GM19395 (cell line): ENCODE measurements at regions not wholly inside any gene's neighbourhood (a gene's known extent, or its start where the extent isn't known, plus 50 kb on each side); places are given as distances from the start of the nearest gene placed in this dataset.
A peak's percentile ranks its signal among the peaks of the same experiment; 100 is the strongest.

Source experiments
- ATAC-seq: cut with Tn5 transposase; IDR thresholded peaks from one replicate; pipeline ENCODE4 v1.9.1; 2021; ENCODE audit warnings: mild to moderate bottlenecking, moderate library complexity; ENCODE audit not compliant: unreplicated experiment

DNA sequence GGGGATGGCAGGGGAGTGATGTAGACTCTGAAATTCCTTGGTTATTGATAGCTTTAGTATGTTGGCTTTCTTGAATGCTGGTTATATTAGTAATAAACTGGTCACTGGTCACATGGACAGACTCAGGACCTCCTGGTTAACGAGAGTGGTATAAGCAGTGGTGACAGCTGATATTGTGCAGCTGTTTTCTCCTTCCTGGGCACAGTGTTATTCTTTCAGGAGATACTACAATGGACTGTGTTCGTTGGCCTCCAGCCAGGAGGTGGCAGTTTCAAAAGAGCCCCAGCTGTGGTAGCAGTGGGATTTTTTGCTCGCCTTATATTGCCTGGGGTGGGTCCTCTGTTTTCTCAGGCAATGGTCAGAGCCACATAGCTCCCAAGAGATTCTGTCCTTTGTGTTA, 181.6 kb upstream of the RBMS3 start:
- ATAC-seq: no peak

DNA sequence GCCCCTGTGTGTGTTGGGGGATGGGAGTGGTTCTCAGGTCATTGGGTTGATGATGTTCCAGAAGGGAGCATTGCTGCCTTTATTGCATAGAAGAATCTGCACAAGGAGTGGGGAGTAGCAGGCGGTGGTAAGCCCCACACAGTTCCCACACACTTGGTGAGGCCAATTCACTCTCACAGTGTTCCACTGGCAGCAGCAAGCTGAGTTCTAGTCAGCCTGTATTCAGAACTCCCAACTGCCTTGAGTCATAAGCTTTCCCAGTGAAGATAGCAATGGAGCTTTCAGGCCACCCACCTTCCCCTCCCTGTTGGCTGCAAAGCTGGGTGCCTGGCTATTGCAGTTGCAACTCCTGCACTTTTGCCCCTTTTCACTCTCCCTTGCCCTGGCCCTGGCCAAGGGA, 181.1 kb upstream of the RBMS3 start:
- no peak for ATAC-seq

DNA sequence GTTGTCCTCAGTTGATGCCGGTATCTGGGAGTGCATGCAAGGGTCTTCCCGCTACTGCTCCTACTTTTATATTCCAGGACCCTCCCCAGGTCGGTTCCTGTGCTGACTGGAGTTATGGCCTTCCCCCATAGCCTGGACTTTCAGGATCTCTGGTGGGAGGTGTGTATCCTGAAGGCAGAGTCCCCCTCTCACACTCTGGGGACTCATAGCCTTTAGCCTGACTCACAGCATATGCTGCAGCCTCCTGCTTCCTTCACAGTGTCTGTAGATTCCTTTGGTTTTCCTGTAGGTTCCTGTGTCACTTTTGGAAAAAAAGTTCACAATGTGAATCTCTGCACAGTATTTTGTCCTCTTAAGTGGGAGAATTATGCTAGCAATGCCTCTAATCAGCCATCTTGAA, 180.6 kb upstream of the RBMS3 start:
- ATAC-seq: no peak

DNA sequence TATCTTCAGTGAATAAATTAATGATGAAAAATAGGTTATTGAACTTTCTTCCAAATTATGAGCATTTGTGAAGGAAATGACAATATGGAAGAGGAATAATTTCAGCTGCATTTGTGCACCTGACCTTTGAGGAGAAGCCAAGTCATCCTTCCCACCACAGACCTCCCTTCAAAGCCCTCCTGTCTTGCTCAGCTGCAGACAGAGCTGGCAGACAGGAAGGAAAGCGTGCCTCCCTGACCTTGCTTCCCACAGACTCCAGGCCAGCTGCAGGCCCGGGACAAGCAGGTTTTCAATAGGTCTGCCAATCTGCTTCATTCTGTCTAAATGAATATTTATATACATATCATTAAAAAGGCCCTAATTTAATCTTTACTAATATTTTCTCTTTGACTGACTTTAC, 152.9 kb upstream of the RBMS3 start:
- no peak for ATAC-seq

DNA sequence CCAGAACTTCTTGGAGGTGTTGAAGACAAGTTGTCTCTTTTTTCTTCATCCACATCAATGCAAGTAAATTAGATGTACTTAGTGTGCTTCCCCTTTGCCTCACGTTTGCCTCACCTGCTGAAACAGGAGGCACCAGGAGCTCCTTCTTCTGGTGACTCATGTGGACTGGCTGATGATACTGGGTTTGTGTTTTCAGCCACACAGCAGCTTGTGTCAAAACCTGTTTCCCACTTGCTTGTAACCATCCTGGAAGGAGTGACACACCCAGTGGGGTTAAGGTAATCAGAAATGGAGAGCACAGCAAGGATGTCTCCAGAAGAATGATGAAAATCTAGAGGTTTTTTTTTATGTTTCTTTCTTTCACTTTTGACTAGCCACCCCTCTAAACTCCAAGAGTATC, 143.3 kb upstream of the RBMS3 start:
- no peak for ATAC-seq

DNA sequence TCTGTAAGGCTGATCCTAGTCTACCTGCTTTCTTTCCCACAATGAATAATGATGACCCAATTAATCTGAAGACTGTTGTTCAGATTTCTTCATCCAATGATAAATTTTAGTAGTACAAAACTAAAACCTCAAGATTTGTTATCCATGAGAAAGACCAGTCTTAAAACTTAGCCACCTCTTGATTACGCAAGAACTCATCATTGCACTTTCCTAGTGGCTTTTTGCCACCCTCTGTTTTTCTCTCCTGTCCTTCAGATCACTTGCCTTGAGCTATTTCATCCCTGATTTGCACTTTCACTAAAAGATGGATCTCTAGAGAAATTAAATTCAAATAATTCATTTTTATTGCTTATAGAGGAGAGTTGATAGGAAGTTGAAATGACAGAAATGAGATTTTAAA, 142.7 kb upstream of the RBMS3 start:
- ATAC-seq: no peak

DNA sequence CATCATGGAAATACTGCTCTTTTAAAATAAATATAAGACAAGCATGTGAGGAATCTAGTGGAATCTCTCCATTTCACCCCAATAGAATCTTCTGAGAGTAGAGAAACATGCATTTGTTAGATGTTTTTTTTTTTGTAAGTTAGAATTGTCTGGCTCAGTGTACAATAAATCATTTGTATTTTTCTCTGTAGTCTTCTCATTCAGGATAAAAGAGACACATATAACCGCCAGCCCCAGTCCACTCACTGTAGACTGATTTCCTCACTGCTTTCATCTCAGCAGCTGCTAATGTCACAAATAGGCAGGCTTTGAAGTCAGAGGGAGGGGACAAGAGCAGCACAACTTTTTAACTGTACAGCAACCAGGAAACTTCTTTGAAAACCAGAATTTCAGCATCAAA, 140.2 kb upstream of the RBMS3 start:
- no peak for ATAC-seq

DNA sequence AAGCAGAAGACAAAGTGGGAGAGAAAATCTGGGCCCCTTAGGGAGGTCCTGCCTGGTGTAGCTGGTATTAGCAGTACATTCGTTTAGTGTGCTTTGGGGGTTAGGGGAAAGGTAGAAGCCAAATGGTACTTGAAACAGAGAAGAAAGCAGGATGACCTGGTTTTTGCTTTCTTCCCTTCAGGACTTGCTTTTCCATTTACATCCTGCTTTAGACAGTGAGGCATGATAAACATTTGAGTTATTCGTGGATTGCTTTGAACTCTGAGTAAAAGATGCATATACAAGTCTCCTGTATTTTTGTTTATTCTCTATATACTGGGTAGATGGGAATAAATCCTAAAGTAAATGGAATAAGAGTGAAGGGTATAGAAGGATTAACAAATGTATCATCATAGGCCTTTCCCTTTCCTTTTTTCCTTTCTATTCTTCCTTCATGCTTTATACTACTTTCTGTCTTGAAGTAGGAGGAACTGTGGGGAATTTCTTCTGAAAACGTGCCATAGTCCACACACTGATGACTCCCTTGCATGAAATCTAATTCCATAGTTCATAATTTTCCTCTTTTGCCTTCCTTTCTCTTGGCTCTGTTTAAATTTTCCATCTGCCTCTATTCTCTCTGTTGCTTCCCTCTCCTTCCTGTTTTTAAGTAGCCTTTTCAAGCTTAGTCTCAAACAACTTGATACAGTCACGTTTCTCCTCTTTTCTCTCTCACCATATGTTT, 139.5 kb upstream of the RBMS3 start:
- ATAC-seq: no peak

DNA sequence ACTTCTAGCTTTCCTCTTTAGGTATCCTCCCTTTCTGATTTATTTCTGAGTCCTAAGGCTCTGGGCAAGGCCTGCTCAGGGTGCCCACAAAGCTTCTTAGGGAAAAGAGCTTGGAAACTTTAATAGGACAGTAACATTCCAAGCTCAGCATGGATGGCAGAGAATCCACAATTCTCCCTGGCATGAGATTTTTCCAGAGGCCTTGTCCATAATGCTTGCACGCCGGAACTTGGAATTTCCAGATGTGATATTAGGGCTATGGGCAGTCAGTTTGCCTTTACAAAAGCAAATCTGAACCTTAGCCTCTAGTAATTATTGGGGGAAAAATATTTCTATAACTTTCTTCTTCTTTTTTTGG, 139.0 kb upstream of the RBMS3 start:
- no peak for ATAC-seq

DNA sequence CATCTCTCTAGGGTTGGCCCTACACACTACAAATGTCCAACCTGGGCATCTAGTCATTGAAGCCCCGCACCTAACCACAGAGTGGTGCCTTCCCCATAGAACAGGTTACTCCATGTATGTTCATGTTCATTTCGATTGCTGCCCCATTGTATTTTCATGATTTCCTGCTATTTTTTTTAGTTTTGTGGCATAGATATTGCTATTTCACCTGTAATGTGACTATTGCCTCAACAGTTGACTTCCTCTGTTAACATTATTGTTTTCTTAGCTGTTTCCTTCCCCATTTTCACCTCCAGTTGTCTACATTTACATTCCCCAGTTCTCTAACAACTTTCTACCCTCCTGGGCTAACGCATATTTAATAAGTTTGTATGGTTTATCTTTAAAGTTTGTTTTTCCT, 137.7 kb upstream of the RBMS3 start:
- no peak for ATAC-seq

DNA sequence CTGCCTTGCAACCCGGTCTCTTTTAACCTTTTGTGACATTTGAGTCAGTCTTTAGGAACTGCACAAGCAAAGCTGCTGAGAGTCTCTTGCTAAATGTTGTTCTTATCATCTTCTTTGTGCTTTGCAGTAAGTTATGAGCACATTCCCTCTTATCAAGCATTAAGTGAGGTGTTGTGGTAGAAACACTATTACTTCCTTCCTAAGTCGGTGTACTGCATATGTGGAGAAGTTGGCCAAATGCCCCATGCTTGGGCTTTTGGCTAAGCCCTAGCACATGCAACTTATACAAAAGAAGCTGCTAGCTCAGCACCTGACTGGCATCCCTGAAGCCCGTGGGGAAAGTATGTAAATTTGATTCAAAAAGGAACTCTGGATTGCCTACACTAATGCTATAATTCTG, 136.5 kb upstream of the RBMS3 start:
- ATAC-seq: no peak

DNA sequence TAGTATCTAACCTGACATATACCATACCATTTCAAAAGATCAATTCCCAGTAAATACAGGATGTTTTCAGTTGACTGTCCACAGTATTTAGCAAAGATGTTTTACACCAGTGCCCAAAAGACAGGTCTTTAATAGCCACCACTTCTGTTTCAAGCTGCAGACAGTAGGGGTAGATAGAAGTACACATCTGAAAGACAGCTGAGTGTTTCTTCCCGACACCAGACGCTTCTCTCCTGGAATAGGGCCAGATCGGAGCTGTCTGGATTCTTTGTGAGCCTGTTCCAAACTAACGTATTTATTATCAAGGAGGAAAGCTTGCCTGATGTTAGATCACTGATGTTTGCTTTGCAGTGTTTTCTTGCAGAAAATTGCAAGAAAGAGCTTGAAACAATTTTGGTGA, 136.1 kb upstream of the RBMS3 start:
- no peak for ATAC-seq

DNA sequence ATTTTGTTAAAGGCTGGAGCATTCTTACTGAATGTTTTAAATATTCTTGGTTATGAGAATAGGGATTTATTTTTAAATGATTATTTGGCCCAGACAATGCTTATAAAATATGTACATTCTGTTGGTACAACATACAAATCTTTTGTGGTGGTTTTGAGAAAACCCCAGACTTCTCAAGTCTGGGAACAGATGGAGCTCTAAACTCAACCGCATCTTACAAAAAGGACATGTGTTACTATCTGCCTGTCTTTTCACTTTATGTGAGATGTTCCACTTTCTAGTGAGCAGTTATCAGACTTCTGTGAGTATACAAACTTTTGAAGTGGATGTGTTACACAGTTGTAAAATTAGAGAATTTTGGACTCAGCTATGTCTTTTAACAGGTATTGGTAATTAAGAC, 135.5 kb upstream of the RBMS3 start:
- ATAC-seq: no peak

DNA sequence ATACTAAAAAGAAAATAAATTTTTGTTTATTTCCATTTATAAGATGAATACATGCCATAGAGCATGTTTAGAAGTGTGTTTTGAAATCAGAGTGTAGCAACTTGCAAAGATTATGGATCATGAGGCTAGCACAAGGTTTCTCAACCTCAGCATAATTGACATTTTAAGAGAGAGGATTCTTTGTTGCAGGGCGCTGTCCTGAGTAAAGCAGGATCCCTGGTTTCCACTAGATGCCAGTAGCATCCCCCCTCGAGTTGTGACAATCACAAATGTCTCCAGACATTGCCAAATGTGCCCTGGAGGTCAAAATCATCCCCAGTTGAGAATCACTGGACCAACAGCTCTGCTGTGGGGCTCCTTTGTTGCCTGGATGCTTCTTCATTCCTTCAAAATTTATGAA, 128.5 kb upstream of the RBMS3 start:
- no peak for ATAC-seq

DNA sequence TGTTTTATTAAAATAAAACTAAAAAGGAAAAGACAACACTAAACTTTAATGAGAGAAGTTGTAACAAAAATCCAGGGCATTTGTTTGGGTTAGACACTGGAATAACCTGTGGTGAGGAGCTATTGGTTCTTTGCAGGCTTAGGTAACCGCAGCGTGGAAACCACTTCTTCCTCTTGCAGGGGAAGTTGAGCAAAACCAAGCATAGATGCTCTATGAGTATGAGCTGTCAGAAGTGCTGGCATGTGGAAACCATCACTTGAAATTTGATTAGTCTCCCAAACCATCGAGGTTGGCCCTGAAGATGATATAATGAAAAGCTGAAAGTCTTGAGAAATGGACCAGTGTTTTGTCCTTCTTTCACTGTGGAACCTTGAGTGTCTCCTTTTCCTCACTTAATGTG, 127.1 kb upstream of the RBMS3 start:
- peak; percentile 58 for ATAC-seq

DNA sequence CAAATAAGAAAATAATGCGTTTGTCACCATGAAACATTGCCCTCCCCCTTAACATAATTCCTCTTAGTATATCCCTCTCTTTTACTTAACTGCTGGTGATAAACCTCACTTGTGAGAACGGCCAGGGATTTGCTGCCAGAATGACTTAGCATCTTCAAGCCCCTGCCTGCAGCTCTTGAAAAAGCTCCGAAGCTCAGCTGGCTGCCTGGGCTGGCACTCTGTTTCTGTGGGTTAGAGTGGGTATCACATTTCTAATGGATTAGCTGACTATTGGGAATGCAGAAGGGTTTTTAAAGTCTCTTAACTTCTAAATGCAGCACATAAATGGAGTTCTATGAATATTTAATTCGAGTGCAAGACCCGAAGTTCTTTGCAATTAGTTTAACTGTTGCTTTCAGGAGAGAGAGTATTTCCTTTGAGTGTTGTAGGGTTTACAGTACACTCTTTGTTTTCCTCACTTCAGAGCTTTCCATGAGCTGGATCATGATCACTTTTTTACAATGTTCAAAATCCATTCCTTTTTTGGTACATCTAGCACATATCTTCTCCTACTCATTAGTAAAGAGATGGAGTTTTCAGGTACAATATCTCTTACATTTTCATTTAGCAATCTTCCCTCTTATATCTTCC, 124.7 kb upstream of the RBMS3 start:
- ATAC-seq: no peak

DNA sequence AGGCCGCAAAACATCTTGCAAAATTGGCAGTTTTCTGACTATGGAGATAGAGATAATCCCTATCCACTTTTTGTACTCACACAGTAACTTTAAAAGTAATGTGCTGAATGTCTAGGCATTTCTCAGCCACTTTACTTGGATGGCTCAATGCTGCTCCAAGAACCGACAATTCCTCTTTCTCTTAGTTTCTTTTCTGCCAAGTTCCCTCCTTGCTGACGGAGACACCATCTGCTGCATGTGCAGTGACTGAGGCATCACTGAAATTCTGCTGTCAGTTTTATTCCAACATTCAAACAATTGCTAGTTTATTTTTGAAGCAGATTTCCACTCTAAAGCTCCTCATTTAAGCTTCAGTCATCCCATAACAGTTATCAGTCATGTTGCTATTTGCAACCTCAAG, 116.0 kb upstream of the RBMS3 start:
- no peak for ATAC-seq

DNA sequence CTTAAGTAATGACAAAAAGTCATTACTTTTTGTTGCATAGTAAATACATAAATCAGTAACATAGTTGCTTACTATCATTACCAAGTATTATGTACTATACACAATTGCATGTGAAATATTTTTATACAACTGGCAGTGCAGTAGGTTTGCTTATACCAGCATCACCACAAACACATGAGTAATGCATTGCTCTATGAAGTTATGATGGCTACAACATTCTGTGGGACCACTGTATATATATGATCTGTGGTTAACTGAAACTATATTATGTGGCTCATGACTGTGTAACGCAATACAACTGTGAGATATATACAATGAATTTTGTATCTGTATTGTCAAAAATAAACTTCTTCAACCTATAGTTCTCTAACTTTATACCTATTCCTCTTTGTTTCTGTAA, 113.7 kb upstream of the RBMS3 start:
- ATAC-seq: no peak

DNA sequence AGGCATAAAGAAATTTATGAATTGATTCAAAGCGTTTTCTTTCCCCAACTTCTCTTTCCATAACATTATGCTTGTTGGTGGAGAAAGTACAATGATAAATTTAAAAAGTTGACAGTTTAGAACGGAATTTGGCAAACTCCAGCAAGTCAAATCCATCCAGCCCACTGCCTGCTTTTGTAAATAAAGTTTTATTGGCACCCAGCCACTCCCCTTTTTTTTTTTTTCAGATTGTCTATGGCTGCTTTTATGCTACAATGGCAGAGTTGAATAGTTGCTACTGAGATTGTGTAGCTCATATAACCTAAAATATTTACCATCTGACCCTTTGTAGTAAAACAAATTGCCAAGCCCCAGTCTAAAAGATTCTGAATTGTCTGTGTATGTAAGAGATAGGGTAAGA, 112.8 kb upstream of the RBMS3 start:
- ATAC-seq: no peak

DNA sequence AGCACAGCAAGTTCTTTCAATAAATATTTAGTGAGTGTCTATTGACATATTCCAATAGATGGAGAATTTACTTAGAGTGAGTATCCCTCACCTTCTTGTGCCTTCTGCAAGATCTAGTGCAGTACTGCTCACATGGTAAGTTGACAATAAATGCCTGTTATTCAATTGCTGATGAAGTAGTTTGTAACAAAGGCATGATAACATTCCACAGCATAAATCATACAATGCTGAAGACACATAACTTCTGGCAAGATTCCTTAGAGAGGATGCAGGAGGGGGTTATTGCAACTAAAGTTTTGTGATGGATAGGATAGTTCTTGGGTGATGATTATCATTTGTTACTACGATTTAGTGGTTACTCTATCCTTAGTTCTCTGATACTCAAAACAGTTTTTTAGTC, 112.2 kb upstream of the RBMS3 start:
- ATAC-seq: no peak

DNA sequence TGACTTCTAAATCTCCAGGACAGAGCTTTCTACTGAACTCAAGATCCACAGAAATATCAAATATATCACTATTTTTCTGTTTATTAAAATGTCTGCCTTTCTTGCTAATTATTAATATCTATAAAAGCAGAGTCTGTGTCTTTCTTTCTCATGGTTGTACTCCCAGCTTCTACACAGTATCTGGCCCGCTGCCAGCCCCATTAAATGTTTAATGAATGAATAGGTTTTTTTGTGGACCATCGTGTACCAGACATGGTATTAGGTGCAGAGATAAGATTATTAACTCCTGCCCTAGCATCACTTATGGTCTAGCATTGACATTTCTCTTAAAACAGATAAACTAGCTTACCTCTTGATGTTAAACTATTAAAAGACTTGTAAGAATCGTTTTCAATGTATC, 111.4 kb upstream of the RBMS3 start:
- ATAC-seq: no peak

DNA sequence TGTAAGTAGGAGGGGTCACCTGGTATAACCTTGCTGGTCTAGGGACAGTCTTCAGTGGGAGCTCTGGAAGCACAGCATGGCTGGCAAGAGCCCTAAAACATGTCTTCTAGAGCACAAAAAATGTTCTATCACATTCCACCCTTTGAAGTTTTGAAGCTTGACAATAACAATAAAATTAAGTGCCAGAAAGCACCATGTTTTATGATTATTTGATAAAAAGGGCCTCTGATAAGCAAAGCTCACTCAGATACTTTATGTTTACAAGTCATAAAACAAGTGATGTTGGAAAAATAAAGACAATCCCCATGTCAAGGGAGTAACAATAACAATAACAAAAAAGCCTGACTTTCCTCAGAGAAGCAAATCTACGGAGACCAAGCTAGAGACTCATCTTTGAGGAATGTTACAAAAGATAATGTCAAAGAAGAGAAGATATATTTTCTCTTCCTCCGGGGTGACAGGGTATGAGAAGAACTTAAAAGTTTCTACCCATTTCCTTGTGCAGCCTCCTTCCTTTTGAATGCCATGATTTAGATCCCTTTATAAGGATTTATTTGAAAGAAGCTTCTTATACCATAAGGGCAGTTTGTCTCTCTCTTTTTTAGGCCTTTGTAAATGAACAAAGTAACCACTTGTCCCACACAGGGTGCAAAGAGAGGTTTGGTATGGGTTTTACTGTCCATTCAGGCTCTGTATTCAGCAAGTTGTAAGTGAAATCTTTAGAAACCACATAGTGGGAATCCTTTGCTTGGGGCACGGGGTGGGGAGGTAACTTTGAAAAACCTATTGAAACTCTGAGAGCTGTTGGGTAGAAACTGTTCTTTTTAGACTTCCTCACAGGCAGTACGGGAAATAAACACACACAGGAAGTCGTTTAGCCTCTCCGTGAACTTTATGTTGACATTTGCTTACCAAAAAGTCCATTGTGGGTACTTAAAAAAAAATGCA, 109.6 kb upstream of the RBMS3 start:
- ATAC-seq: peak; percentile 83
